HepG2 (cell line): ENCODE measurements at regions not wholly inside any gene's neighbourhood (a gene's known extent, or its start where the extent isn't known, plus 50 kb on each side); places are given as distances from the start of the nearest gene placed in this dataset.
A peak's percentile ranks its signal among the peaks of the same experiment; 100 is the strongest.

Experiments
- BRD4 ChIP-seq: sonication (generic); formaldehyde crosslinking; IDR thresholded peaks from 2 replicates; pipeline ENCODE4 v1.4.0; 2020; ENCODE audit warnings: missing genetic modification reagents
- ELF3 ChIP-seq: IDR thresholded peaks from 2 replicates; pipeline ENCODE4 v1.6.1; 2016; ENCODE audit warnings: missing genetic modification reagents, missing compliant biosample characterization
- GPBP1L1 ChIP-seq: sonication (generic); formaldehyde crosslinking; IDR thresholded peaks from 2 replicates; pipeline ENCODE4 v1.5.0; 2020; ENCODE audit warnings: mild to moderate bottlenecking, missing genetic modification reagents
- HHEX ChIP-seq: IDR thresholded peaks from 2 replicates; pipeline ENCODE4 v1.6.1; 2016; ENCODE audit warnings: control low read depth
- HMGXB3 ChIP-seq: sonication (generic); formaldehyde crosslinking; IDR thresholded peaks from 2 replicates; pipeline ENCODE4 v1.4.0; 2020; ENCODE audit warnings: missing genetic modification reagents, borderline replicate concordance
- NR2F2 ChIP-seq: IDR thresholded peaks from 2 replicates; pipeline ENCODE4 v1.6.1; 2012; ENCODE audit warnings: low read depth, inconsistent platforms, borderline replicate concordance
- YEATS4 ChIP-seq: sonication (generic); formaldehyde crosslinking; IDR thresholded peaks from 2 replicates; pipeline ENCODE4 v1.4.0; 2020; ENCODE audit warnings: missing genetic modification reagents, borderline replicate concordance
- ZBTB43 ChIP-seq: sonication (generic); formaldehyde crosslinking; conservative IDR thresholded peaks from 2 replicates; pipeline ENCODE4 v1.4.0; 2020; ENCODE audit warnings: missing genetic modification reagents
- ZBTB7A ChIP-seq: sonication (generic); formaldehyde crosslinking; IDR thresholded peaks from 2 replicates; pipeline ENCODE4 v1.8.0; 2022; ENCODE audit warnings: mild to moderate bottlenecking, missing genetic modification reagents
- ZNF224 ChIP-seq: sonication (generic); formaldehyde crosslinking; IDR thresholded peaks from 2 replicates; pipeline ENCODE4 v1.5.0; 2020; ENCODE audit warnings: mild to moderate bottlenecking, missing genetic modification reagents
- ZNF260 ChIP-seq: sonication (generic); formaldehyde crosslinking; IDR thresholded peaks from 2 replicates; pipeline ENCODE4 v1.4.0; 2020; ENCODE audit warnings: missing genetic modification reagents, low read depth, mild to moderate bottlenecking, borderline replicate concordance
- ZNF3 ChIP-seq: IDR thresholded peaks from 2 replicates; pipeline ENCODE4 v1.7.0; 2017; ENCODE audit warnings: inconsistent platforms
- ZNF605 ChIP-seq: sonication (generic); formaldehyde crosslinking; IDR thresholded peaks from 2 replicates; pipeline ENCODE4 v1.8.0; 2022; ENCODE audit warnings: mild to moderate bottlenecking, missing genetic modification reagents
- ZNF746 ChIP-seq: sonication (generic); formaldehyde crosslinking; IDR thresholded peaks from 2 replicates; pipeline ENCODE4 v1.8.0; 2022; ENCODE audit warnings: mild to moderate bottlenecking, missing genetic modification reagents
- ZNF773 ChIP-seq: sonication (generic); formaldehyde crosslinking; IDR thresholded peaks from 2 replicates; pipeline ENCODE4 v1.4.0; 2020; ENCODE audit warnings: missing genetic modification reagents, borderline replicate concordance
- TF ChIP-seq, protein P1 (sequence below): IDR thresholded peaks from 2 replicates; pipeline ENCODE4 v1.6.1; 2018; ENCODE audit warnings: missing genetic modification reagents, mild to moderate bottlenecking, missing compliant biosample characterization
- TF ChIP-seq, protein P2 (sequence below): sonication (generic); formaldehyde crosslinking; IDR thresholded peaks from 2 replicates; pipeline ENCODE4 v1.5.1; 2020; ENCODE audit warnings: missing genetic modification reagents, mild to moderate bottlenecking, borderline replicate concordance
- TF ChIP-seq, protein P3 (sequence below): IDR thresholded peaks from 2 replicates; pipeline ENCODE4 v1.6.1; 2018; ENCODE audit warnings: missing genetic modification reagents

DNA sequence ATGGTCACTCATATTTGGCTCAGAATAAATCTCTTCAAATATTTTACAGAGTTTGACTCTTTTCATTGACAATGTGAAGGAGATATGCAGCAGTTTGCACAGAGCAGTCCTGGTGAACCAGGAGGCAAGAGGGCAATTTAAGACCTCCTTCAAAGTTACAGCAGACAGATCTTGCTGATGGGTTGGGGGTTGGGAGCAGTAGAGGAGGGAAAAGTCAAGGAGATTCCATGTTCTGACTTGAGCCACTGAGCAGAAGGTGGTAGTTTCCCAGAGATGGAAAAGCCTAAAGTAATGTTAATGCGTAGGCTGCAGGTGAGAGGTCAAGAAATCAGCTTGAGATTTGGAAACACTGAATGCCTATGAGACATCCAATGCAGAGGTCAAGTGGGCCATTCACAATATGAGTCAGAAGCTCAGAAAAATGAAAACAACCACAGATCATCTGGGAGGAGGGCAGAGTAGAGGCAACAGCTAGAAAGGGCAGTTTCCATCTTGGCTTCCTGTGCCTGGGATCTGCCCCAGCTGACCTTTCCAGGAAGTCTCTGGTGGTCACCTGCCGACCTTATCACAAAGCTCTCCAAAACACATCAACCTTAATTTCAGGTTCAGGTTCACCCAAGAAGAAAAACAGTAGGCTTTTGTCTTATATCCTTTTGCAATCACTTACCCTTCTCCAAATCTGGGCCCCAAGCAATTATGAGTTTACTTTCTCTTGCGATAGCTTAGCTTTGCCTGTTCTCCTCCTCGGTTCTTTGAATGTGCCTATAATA is 197.5 kb upstream of the ARL4C start (continued):
- TF ChIP-seq YEATS4 (CRISPR knock-in tag) (no peak), ZBTB43 (peak; percentile 20; the same call in 1 of the 2 replicates), BRD4 (CRISPR knock-in tag) (peak; percentile 72; the same call in 1 of the 2 replicates), GPBP1L1 (CRISPR knock-in tag) (no peak), ZNF746 (CRISPR knock-in tag) (peak; percentile 63; the same call in 1 of the 2 replicates), ZNF773 (CRISPR knock-in tag) (no peak), HMGXB3 (CRISPR knock-in tag) (peak; percentile 44; the same call in 1 of the 2 replicates), ELF3 (CRISPR knock-in tag) (peak; percentile 97), ZNF224 (CRISPR knock-in tag) (no peak), HHEX (no peak), NR2F2 (peak; percentile 91), ZNF3 (CRISPR knock-in tag) (peak; percentile 21; the same call in 1 of the 2 replicates), ZNF260 (no peak), ZBTB7A (no peak; the same call in 1 of the 2 replicates), ZNF605 (CRISPR knock-in tag) (peak; percentile 59; the same call in 1 of the 2 replicates)
- TF ChIP-seq, protein P1, sequence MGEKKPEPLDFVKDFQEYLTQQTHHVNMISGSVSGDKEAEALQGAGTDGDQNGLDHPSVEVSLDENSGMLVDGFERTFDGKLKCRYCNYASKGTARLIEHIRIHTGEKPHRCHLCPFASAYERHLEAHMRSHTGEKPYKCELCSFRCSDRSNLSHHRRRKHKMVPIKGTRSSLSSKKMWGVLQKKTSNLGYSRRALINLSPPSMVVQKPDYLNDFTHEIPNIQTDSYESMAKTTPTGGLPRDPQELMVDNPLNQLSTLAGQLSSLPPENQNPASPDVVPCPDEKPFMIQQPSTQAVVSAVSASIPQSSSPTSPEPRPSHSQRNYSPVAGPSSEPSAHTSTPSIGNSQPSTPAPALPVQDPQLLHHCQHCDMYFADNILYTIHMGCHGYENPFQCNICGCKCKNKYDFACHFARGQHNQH, result peak; percentile 95
- TF ChIP-seq, protein P2, sequence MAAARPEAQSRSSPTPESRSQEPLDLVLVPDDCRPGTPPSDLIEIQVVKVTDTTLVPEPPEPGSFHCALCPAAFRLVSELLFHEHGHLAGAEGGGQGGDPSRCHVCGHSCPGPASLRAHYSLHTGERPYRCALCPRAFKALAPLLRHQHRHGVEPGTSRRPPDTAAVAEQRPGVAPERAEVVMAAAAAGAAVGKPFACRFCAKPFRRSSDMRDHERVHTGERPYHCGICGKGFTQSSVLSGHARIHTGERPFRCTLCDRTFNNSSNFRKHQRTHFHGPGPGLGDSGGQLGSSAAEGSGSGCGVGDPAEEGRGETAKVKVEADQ (CRISPR knock-in tag), result no peak
- TF ChIP-seq, protein P3, sequence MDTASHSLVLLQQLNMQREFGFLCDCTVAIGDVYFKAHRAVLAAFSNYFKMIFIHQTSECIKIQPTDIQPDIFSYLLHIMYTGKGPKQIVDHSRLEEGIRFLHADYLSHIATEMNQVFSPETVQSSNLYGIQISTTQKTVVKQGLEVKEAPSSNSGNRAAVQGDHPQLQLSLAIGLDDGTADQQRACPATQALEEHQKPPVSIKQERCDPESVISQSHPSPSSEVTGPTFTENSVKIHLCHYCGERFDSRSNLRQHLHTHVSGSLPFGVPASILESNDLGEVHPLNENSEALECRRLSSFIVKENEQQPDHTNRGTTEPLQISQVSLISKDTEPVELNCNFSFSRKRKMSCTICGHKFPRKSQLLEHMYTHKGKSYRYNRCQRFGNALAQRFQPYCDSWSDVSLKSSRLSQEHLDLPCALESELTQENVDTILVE (CRISPR knock-in tag), result peak; percentile 34; the same call in 1 of the 2 replicates
